T-helper 9 cell (primary cell): ENCODE measurements at regions not wholly inside any gene's neighbourhood (a gene's known extent, or its start where the extent isn't known, plus 50 kb on each side); places are given as distances from the start of the nearest gene placed in this dataset.

ENCODE experiments used
- DNase-seq: peaks from one replicate; pipeline ENCODE4 v3.0.0-alpha.2; 2020

DNA sequence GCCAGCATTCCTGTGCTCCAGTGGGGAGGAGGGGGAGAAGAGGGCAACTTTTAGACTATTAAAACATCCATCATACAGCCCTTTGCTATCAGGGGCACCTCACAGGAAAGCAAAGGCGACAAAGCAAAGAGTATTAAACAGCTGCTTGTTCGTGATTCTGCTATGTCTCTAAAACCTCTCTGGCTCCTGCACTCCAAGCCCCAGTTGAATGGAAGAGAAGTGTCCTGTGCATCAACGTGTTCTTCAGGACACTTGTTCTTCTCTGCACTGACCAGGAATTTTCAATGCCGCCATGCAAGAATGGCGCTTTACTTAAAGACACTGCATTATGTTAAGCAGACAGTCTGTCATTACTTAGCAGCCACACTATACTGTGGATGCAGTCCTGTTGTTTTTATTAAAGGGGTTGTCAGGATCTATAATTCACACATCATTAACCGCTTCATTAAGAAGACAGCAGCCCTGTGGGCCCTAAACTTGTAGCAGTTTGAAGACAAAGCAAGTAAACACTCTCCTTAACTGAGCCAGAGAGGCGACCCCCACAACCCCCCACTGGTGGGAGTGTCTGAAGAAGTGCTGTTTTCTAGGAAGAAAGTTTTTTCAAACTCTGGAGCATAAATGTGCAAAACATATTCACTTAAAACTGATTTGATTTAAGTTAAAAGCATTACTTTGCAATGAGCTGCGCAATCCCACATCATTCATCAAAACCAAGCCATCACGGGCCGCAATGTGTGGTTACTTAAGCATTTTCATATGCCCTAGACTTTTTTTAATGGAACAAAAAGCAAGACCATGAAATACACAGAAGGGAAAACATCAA, 164.5 kb downstream of the ZNF608 start:
- DNase-seq = no peak

DNA sequence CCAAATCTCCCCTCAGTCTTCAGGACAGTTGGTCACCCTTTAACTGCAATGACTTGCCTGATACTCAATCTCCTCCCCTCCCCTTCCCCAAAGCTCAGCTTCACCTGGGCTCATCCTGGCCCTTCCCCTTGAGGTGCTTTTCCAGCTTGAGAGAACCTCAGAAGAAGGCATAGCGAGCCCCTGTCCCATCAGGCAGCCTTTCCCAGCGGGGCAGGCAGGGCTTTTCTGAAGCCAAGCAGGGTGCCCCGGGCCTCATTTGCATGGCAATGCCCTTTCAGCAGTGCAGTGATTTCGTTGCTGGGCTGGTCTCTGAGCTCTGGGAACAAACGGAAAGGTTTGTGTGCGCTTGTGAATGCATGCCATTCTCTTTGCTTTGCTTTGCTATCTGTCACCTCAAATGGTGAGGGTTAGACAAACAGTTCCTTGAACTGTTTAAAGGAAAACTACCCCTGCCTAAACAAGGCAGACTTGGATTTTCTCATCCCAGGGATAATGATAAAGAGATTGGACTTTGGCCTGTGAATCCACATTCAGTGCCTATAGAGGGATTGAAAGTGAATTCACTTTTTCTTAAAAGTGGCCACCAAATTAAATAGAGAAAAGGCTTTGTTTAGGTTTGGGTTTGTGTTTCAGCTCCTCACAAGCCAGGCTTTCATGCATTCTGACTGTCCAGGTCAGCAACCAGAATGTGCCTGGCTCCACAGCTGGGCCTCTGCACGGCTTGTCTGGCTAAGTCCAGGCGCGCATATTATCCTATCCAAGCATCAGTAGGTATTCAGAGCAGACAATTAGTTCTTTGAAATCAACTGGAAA, 165.3 kb downstream of the ZNF608 start:
- DNase-seq = no peak

DNA sequence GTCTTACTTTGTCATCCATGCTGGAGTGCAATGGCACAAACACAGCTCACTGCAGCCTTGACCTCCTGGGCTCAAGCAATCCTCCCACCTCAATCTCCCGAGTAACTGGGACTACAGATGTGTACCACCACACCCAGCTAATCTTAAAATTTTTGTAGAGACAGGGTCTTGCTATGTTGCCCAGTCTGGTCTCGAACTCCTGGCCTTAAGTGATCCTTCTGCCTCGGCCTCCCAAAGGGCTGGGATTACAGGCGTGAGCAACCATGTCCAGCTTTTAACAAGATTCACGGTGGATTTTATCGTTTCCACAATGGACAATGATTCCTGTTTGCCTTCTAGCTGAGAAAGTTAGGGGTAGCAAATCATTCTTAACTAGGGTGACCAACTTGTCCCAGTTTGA, 165.9 kb downstream of the ZNF608 start:
- DNase-seq = no peak

DNA sequence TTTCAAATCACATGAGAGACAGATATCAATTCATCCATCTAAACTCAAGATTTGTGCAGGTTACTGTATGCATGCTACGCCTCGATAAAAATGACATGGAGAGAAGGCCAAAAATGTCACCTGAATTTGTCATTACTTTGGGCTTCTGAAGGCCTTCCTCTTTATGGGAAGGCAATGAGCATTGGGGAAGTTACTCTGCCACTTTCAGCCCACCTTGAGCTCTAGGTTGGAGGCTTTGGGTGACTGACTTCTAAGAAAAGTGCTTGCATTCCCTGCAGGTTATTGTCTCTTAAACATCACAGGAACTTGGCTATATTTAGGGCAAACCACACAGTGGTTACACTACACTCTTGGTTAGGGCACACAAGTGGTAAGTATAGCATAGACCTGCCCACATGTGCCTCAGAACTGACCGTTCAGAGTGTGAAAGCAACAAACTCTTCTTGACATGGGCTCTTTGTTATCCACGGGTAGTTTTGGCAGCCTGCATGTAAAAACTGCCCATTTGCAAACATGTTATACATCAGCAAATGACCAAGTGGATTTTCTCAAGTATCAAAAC, 169.5 kb downstream of the ZNF608 start:
- no peak for DNase-seq

DNA sequence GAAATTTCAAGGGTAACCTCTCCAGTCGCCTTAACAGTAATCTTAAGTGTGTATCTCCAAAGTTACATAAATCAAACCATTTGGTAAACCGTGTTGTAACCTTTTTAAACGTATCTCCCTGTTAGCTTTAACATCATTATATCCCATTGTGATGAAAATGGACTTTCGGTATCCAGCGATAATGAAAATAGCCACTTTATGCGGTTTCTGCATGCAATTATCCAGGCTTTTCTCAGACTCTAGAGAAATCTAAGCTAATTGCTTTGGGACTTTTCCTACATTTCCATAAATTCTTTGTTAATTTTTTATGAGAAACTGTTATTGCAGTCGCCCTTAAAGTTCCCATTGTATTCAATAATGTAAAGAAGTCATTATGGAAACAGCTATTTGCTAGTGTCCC, 170.7 kb downstream of the ZNF608 start:
- no peak for DNase-seq

DNA sequence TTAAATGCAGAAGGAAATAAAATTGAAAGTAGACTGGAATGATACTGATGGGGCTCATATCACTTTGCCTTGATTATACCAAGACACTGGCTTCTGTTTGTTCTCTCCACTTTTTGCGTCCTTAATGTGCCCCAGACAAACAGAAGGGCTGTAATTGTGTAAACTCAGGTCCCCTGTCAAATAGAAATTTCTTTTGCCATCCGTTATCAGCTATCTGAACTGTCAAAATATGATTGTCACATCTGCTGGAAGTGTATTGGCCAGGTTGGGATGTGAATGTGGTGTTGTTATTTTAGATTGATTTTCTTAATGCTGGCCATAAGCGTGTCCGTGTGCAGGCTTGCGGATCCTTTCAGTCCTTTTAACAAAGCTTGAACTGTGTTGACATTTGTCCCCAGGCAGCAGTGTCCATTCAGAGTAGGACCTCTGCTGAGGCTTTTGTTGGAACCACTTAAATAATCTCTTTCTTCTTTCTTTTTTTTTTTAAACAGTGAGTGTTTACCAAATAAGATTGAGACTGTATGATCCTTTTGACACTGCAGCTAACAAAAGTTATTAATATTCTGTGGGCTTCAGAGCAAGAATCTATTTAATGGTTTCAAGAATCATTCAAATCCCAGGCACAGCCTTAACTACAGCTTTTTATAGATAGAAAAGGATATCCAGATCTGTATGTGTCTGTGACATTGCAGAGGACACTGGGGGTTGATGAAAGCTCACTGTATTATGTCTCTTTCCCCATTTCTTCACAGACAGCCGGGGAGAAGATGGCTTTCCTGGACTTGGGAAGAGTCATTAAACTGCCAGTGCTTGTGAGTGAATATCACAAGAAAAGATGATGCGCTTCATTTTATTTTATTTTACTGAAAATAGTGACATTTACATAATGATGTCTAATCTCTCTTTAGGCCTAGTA, 171.7 kb downstream of the ZNF608 start:
- DNase-seq = no peak

DNA sequence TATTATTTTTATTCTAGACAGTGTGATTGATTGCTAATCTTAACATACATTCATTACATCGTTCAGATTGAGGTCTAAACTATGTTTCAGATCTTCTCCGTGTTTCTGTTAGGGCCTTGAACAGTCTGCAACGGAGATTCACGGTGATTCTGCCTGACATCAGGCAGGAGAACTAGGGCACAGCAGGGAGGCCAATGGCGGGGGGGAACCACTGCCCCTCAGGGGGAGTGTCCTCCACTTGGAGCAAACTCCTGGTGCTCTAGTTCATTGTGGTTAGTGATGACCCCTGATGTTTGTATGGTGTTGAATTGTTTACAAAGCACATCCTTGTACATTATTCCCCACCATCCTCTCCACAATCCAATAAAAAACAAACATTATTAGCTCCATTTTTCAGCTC, 173.5 kb downstream of the ZNF608 start:
- DNase-seq = no peak

DNA sequence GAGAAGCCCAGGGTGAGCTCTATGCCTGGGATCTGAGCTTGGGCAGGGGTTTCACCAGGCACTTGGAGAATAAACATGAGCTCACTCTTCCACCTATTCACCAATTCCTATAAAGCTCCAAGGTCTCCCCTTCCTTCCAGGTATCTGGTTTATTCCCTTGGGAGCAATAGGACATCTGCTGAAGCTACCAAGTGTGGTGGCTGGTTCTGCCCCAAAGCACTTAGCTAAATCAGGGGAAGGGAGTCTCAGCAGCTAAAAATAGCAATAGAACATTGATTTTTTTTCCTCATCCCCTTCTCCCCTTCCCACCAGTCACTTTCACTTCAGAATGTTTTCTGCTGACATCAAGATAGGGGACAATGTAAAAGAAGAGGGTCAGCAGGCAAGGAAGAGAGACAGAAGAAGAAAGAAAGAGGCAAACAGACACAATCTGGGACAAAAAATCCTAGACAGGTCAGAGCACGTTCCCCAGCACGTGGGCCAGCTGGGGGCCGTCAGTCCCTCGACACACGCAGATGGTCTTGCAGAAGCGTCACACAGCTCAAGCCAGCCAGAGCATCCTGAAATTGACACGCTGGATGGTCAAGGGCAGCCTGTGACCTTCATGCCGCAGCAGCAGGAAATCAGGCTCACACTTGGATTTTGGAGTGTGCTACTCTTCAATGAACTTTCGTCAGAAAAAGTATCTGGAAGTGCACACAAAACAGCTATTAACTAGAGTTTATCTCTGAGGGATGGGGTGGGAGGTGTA, 176.0 kb downstream of the ZNF608 start:
- DNase-seq = no peak

DNA sequence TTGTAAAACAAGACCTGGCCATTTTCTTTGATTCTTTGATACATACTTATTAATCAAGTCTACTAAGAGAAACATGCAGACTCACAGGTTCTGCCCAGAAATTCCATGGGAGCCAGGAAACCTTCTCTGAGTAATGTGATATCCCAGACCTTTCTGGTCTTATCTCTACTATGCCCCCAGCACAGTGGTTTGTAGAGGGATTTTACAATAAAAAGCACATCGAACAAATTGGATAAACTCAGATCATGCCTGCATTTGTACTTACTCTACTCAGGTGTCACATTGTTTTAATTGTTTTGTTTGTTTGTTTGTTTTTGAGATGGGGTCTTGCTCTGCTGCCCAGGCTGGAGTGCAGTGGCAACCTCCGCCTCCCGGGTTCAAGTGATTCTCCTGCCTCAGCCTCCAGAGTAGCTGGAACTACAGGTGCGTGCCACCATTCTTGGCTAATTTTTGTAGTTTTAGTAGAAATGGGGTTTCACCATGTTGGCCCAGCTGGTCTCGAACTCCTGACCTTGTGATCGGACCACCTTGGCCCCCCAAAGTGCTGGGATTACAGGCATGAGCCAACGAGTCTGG, 179.5 kb downstream of the ZNF608 start:
- no peak for DNase-seq

DNA sequence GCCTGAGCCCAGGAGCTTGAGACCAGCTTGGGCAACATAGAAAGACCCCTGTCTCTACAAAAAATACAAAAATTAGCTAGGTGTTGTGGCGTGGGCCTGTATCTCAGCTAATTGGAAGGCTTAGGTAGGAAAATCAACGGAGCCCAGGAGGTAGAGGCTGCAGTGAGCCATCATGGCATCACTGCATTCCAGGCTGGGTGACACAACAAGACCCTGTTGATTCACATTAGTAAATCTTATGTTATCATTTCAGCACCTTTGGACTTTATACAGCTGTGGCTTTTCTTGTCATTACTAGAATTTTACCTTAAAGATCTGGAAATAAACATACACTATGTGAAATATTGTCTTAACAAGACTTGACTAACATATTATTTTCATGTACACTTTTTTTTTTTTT, 185.0 kb downstream of the ZNF608 start:
- no peak for DNase-seq

DNA sequence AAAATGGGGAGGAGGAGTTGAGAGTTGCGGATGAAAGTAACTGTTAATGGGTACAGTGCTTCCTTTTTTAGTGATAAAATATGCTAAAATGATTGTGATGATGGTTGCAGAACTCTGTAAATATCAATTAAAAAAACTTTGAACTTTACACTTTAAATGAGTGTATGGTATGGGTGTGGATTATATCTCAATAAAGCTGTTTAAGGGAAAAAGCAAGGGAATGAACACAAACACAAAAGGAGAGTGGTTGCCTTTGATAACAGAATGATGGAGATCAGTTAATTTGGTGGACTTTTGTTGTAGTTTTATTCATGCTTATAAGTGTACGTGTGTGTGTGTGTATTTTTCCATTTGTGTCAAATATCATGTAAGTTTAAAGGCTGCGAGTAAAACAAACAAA, 186.1 kb downstream of the ZNF608 start:
- DNase-seq = no peak

DNA sequence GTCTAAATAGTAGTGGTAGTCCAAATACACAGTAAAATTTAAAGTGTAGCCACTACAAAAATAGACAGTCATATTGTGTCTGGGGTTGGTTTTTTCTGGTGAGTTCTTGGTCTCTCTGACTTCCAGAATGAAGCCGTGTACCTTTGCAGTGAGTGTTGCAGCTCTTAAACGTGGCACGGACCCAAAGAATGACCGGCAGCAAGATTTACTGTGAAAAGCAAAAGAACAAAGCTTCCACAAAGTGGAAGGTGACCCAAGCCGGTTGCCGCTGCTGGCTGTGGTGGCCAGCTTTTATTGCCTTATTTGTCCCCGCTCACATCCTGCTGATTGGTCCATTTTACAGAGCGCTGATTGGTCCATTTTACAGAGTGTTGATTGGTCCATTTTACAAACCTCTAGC, 188.7 kb downstream of the ZNF608 start:
- DNase-seq = no peak

DNA sequence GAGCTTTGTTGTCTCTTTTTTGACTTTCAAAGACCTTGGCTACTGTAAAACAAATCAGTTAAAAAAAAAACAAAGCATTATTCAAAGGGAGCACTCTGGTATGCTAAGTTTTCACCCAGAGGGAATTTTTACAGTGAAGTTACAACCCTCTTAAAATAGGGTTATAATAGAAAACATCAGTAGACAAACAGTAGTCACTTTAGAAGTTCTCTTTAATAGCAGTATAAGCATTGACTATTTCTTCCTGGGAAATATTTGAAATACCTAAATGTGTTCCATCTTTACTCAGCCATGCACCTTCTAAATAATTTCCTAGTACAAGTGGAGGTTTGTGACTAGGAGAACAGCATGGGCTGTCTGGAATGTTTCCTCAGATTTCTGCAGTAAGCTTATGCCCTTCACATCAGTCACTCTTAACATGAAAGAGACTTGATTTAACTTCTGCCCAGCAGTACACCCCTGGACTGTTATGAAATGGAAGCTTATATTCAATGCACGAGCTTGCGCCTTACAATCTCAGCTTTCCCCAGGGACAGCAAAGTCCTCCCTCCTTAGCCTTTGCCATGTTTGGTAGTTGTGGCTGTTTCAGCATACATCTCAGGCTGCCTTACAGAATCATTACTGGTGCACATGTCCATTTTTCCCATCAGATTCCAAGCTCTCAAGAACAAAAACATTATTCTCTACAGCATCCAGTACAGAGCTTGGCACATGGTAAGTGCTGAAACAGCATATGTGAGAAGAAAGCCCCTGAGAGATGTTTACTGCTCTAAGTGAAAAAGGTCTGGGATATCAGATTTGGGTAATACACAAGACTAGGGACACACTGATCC, 191.5 kb downstream of the ZNF608 start:
- no peak for DNase-seq

DNA sequence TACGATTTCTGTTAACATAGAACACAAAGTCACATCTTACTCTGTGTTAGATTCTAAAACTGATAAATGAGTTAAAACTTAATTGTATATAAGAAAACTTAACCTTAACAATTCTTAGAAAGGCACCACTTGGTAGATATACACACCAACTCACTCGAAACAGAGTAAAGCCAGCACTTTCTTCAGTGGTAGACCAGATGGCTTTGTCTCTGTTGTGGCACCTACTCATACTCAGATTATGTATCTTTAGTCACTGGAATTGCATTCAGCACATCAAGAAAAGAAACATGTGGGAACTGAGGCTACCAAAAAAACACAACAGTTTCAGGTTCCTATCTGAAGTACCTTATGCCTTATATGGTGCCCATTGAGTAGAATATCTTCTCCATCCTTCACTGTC, 192.5 kb downstream of the ZNF608 start:
- DNase-seq = no peak

DNA sequence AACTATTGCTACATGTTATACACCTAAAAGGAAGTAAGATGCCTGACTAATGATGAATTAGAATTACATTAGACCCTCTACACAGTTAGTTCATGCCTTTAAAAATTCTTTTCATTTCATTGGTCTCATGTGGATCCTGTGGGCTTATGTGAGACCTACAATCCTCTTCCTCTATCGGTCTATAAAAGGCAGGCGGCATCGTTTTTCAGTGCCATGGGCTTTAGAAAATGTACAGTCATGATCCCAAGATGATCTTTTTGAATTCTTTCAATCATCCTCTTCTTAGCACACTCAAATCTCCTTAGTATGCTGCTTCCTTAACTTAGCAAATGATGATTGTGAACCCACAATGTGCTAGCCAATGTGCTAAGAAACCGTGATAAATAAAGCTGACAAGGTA, 193.9 kb downstream of the ZNF608 start:
- no peak for DNase-seq

DNA sequence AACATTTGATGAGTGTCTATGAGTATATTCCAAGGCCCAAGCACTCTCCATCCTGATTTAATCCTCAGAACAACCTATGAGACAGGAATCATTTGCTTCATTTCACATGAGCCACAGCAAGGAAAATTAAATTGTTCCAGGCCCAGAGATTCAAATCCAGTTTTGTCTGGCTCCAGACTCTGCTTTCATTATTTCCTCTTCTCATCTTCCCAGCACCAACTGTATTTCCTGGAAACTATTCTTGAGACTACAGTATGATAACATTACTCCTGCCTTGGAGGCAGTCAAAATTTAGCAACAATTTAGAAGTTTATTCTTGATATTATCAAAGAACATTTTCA, 194.5 kb downstream of the ZNF608 start:
- DNase-seq = no peak

DNA sequence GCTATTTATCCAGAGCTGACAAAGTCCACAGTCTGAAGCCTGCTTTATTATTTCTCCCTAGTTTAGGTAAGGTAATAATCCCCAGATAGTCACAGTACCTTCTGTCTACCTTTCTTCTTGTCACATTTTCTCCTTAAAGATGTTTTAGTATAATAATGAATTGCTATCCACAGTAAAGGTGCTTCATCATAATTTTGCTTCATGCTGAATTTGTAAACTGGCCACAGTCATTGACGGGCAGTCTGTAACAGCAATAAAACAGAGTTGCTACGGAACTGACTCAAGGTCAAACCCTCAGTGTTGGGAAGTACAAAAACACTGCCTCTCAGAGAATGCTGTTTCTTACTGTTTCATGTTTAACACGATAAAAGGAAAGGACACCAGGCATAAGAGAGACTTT, 195.7 kb downstream of the ZNF608 start:
- DNase-seq = no peak

DNA sequence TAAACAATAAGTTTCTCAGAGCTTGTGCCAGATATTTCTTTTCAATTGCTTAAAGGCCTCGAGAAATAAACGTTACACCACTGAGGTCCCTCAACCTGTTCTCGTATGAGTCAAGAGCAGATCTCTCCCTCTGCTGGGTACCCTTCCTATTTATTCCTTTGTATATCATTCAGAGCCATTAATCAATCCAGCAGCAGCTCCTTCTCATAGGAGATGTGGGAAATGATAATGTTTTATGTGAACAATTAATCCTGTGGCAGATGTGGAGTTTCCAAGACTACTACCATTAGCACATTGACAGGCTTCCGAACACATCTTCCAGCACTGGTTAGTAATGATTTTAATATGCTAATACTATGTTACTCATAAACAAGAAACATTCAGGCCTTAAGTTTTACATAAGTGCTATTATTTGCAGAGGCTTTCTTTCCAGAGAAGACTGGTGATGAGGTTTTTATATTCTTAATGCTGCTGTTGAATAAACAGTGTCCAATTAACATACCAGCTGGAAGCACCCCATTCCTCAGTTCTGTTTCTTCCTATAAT, 196.5 kb downstream of the ZNF608 start:
- no peak for DNase-seq

DNA sequence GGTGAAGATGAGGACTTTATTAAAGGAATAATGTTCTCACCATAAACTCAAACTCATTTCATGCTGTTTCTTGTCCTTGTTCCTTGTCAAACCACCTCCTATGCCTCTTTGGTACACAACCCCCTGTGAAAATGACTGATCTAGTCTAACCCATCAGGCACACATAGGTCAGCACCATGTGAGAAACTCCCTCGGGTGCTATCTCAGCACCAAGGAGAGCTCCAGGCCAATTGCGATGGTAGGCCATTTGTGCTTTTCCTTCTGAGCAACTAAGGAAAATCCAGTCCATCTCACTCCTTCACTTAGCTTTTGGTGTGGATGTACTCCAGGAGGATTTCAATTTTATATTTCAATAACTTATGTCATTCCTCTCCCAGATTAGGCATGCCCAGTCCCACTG, 199.8 kb downstream of the ZNF608 start:
- no peak for DNase-seq

DNA sequence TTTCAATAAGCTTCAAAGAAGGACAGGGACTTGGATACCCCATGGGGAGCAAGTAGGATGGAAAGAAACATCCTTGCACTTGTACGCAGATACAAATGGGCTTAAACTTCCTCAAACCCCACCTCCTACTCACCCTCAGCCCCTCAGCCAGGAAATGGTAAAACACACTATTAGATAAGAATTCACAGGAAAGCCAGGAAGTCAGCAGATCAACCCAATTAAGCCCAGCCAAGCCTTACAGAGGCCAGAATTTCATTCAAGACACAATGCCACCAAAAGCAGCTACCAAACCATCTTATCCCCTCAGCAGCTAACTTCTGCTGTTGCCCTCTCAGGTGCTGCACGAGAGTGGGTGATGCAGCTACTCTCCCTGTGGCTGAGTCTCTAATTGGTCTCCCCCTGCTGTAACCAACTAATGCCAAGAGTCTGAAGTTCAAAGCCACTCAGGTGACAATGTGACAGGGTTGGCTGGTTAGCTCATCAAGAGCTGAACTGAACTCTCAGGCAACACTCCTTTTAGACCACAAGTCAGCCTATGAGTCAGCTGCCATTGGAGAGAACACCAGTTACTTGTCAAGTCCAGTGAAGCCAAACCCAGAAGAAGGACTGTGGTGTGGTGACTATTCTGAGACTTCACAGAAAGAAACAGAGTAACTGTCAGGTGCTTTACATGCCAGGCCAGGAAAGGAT, 201.9 kb downstream of the ZNF608 start:
- no peak for DNase-seq
